ENCODE measurements at regions not wholly inside any gene's neighbourhood (a gene's known extent, or its start where the extent isn't known, plus 50 kb on each side); places are given as distances from the start of the nearest gene placed in this dataset.

- no peaks in the 10 kb centered on the region for H3K4me1 Mint-ChIP-seq
- no peaks in the 10 kb centered on the region for H3K27me3 Mint-ChIP-seq (ENCODE audit: low read depth)
- no peaks in the 10 kb centered on the region for H3K9me3 Mint-ChIP-seq
- H3K4me3 Mint-ChIP-seq, result no peak overlapping the region
- H3K36me3 Mint-ChIP-seq (ENCODE audit: low read depth), result no peaks in the 10 kb centered on the region
- no peak overlapping the region for H3K27ac Mint-ChIP-seq (ENCODE audit: unreplicated experiment)
- TF ChIP-seq CTCF (conservative IDR thresholded peaks at IDR 0.05), result no peak
- no peak for DNase-seq (ENCODE audit: low read depth, low spot score)
These were observed 112.1 kb upstream of the TMEM108 start for GRCh38 chr3:132926098-132926497.

GRCh38 chr3:132925256-132925930 is 112.8 kb upstream of the TMEM108 start:
- H3K4me1 Mint-ChIP-seq, result no peaks in the 10 kb centered on the region
- no peaks in the 10 kb centered on the region for H3K9me3 Mint-ChIP-seq
- H3K27ac Mint-ChIP-seq (ENCODE audit: unreplicated experiment), result no peak overlapping the region
- DNase-seq (ENCODE audit: low read depth, low spot score), result no peak
- peaks cover under 1% of the 10 kb centered on the region for H3K27me3 Mint-ChIP-seq (ENCODE audit: low read depth)
- H3K36me3 Mint-ChIP-seq (ENCODE audit: low read depth), result no peaks in the 10 kb centered on the region
- TF ChIP-seq CTCF (conservative IDR thresholded peaks at IDR 0.05), result no peak
- no peak overlapping the region for H3K4me3 Mint-ChIP-seq

GRCh38 chr3:132916096-132916495 is 122.1 kb upstream of the TMEM108 start:
- Mint-ChIP-seq H3K4me3 (no peak overlapping the region), H3K27ac (ENCODE audit: unreplicated experiment) (no peak overlapping the region), H3K36me3 (ENCODE audit: low read depth) (no peaks in the 10 kb centered on the region), H3K9me3 (no peaks in the 10 kb centered on the region), H3K4me1 (no peaks in the 10 kb centered on the region), H3K27me3 (ENCODE audit: low read depth) (peaks cover 11% of the 10 kb centered on the region)
- no peak for TF ChIP-seq CTCF (conservative IDR thresholded peaks at IDR 0.05)
- no peak for DNase-seq (ENCODE audit: low read depth, low spot score)

GRCh38 chr3:132912416-132912753 is 125.8 kb upstream of the TMEM108 start:
- DNase-seq (ENCODE audit: low read depth, low spot score), result no peak
- Mint-ChIP-seq H3K4me1 (no peaks in the 10 kb centered on the region), H3K27me3 (ENCODE audit: low read depth) (peaks cover 4% of the 10 kb centered on the region), H3K9me3 (peaks cover 2% of the 10 kb centered on the region), H3K36me3 (ENCODE audit: low read depth) (no peaks in the 10 kb centered on the region), H3K27ac (ENCODE audit: unreplicated experiment) (no peak overlapping the region), H3K4me3 (no peak overlapping the region)
- TF ChIP-seq CTCF (conservative IDR thresholded peaks at IDR 0.05), result no peak

GRCh38 chr3:132911741-132912415 is 126.3 kb upstream of the TMEM108 start:
- Mint-ChIP-seq H3K4me3 (no peak overlapping the region), H3K9me3 (peaks cover 2% of the 10 kb centered on the region)

More at GRCh38 chr3:132911741-132912415, 126.3 kb upstream of the TMEM108 start:
- Mint-ChIP-seq H3K4me1 (no peaks in the 10 kb centered on the region), H3K27me3 (ENCODE audit: low read depth) (peaks cover 4% of the 10 kb centered on the region), H3K27ac (ENCODE audit: unreplicated experiment) (no peak overlapping the region), H3K36me3 (ENCODE audit: low read depth) (no peaks in the 10 kb centered on the region)
- no peak for TF ChIP-seq CTCF (conservative IDR thresholded peaks at IDR 0.05)
- DNase-seq (ENCODE audit: low read depth, low spot score), result no peak

All from neural crest cell (in vitro differentiated cells).